GM21576 (cell line): ENCODE measurements at regions not wholly inside any gene's neighbourhood (a gene's known extent, or its start where the extent isn't known, plus 50 kb on each side); places are given as distances from the start of the nearest gene placed in this dataset.
"Not testable (repeated sequence)": the region's sequence is repeated elsewhere in the genome, so short reads cannot be mapped to it uniquely, and the experiment has no call there.

ENCODE experiments used
- ATAC-seq: cut with Tn5 transposase; IDR thresholded peaks from one replicate; pipeline ENCODE4 v1.9.1; 2021; ENCODE audit warnings: mild to moderate bottlenecking, moderate library complexity; ENCODE audit not compliant: unreplicated experiment

- no peak for ATAC-seq
These were observed 169.2 kb downstream of the LNPK start for GRCh38 chr2:175832866-175833265.

GRCh38 chr2:175829741-175830140 is 172.3 kb downstream of the LNPK start:
- no peak for ATAC-seq

- no peak for ATAC-seq
These were observed 174.2 kb downstream of the LNPK start for GRCh38 chr2:175827856-175828255.

GRCh38 chr2:175824243-175824642 is 177.8 kb downstream of the LNPK start:
- no peak for ATAC-seq

- ATAC-seq = no peak
These were observed 178.4 kb downstream of the LNPK start for GRCh38 chr2:175823707-175824073.

- no peak for ATAC-seq
These were observed 178.9 kb downstream of the LNPK start for GRCh38 chr2:175823002-175823706.

- no peak for ATAC-seq
These were observed 184.8 kb downstream of the LNPK start for GRCh38 chr2:175817221-175817620.

- no peak for ATAC-seq
These were observed 186.5 kb downstream of the LNPK start for GRCh38 chr2:175815537-175815936.

- ATAC-seq = no peak
These were observed 190.1 kb downstream of the LNPK start for GRCh38 chr2:175811971-175812370.

GRCh38 chr2:175808858-175809257 is 193.2 kb downstream of the LNPK start:
- ATAC-seq = no peak

- no peak for ATAC-seq
These were observed 194.0 kb downstream of the LNPK start for GRCh38 chr2:175808078-175808477.

- ATAC-seq = no peak
These were observed 194.8 kb downstream of the LNPK start for GRCh38 chr2:175807031-175807873.

- ATAC-seq = no peak
These were observed 195.5 kb downstream of the LNPK start for GRCh38 chr2:175806570-175806969.

- ATAC-seq = no peak
These were observed 196.0 kb downstream of the LNPK start for GRCh38 chr2:175806125-175806490.

GRCh38 chr2:175805442-175806124 is 196.5 kb downstream of the LNPK start:
- ATAC-seq = no peak

- ATAC-seq = no peak
These were observed 197.9 kb downstream of the LNPK start for GRCh38 chr2:175804122-175804521.

- not testable (repeated sequence) for ATAC-seq
These were observed 205.6 kb downstream of the LNPK start for GRCh38 chr2:175796422-175796821.

- ATAC-seq = no peak
These were observed 208.4 kb downstream of the LNPK start for GRCh38 chr2:175793648-175794047.

- ATAC-seq = no peak
These were observed 209.2 kb downstream of the LNPK start for GRCh38 chr2:175792881-175793280.

- ATAC-seq = no peak
These were observed 209.9 kb downstream of the LNPK start for GRCh38 chr2:175792199-175792598.

GRCh38 chr2:175786471-175787124 is 215.5 kb downstream of the LNPK start:
- no peak for ATAC-seq
